Esophagus muscularis mucosa (tissue), 4 donors: ENCODE measurements at regions not wholly inside any gene's neighbourhood (a gene's known extent, or its start where the extent isn't known, plus 50 kb on each side); places are given as distances from the start of the nearest gene placed in this dataset.

Experiments
- CTCF ChIP-seq, 3 experiments: fragments of 200-600 bp in 2 of 3; fragments of 450-650 bp in 1 of 3; sonication (generic) in 2 of 3; IDR thresholded peaks; one replicate each; pipeline ENCODE4 v1.5.1; 2017 to 2019; ENCODE audit warnings: antibody characterized with exemption in 3 of 3, mild to moderate bottlenecking in 2 of 3, moderate library complexity in 1 of 3
- EP300 ChIP-seq: sonication (generic); formaldehyde crosslinking; IDR thresholded peaks from one replicate; pipeline ENCODE4 v1.6.1; 2017; ENCODE audit warnings: antibody characterized with exemption
- POLR2A ChIP-seq: fragments of 450-650 bp; IDR thresholded peaks from one replicate; pipeline ENCODE4 v1.6.1; 2017; ENCODE audit warnings: antibody characterized with exemption, moderate library complexity, mild to moderate bottlenecking, low read depth
- POLR2AphosphoS5 ChIP-seq, 2 donors: sonication (generic); formaldehyde crosslinking; IDR thresholded peaks; one replicate each; pipeline ENCODE4 v1.6.1; 2017; ENCODE audit warnings: antibody characterized with exemption in 2 of 2

- TF ChIP-seq CTCF (IDR thresholded peaks at IDR 0.05) (no peak), POLR2A (no peak), POLR2AphosphoS5 (IDR thresholded peaks at IDR 0.05) (no peak), EP300 (no peak)
Measured at GRCh38 chr5:155154973-155155372, 141.4 kb downstream of the KIF4B start.
